OCI-LY7 (cell line): ENCODE measurements at regions not wholly inside any gene's neighbourhood (a gene's known extent, or its start where the extent isn't known, plus 50 kb on each side); places are given as distances from the start of the nearest gene placed in this dataset.

ENCODE experiments used
- BruUV-seq: library from RNA; stranded (reverse); fragments of 400-500 nt; replicated peaks from 2 replicates; lab custom pipeline; 2021; lab: Mats Ljungman, UMichigan
- CTCF ChIA-PET: fragments of 300-600 bp; sonication (Branson Sonifier 250); formaldehyde crosslinking; loops from one replicate; lab custom pipeline; 2022; ENCODE audit warnings: antibody characterized with exemption; ENCODE audit not compliant: unreplicated experiment; lab: Charles Lee
- POLR2A ChIA-PET: fragments of 300-600 bp; sonication (Branson Sonifier 250); formaldehyde crosslinking; loops from one replicate; lab custom pipeline; 2022; ENCODE audit warnings: antibody characterized with exemption; lab: Charles Lee
- DNase-seq: peaks from one replicate; pipeline ENCODE4 v3.0.0-alpha.2; 2015; ENCODE audit warnings: low spot score
- H2AFZ ChIP-seq: fragments of 200-600 bp; sonication (generic), shearing (Covaris generic); 2 replicates; pipeline ENCODE4 v1.6.1; 2014; ENCODE audit warnings: mild to moderate bottlenecking, antibody characterized with exemption, low read length, moderate library complexity
- H3K27ac ChIP-seq: fragments of 200-600 bp; sonication (generic); 2 replicates; pipeline ENCODE4 v1.5.1; 2014; ENCODE audit warnings: mixed run types, low read depth, mild to moderate bottlenecking, moderate library complexity, low read length, inconsistent platforms; ENCODE audit not compliant: poor library complexity, severe bottlenecking
- H3K36me3 ChIP-seq: fragments of 200-600 bp; sonication (generic); 2 replicates; pipeline ENCODE4 v1.6.1; 2014; ENCODE audit warnings: mild to moderate bottlenecking, antibody characterized with exemption, low read length, moderate library complexity, mixed read lengths; ENCODE audit not compliant: insufficient read depth
- H3K4me1 ChIP-seq: fragments of 200-600 bp; sonication (generic); 2 replicates; pipeline ENCODE4 v1.5.1; 2014; ENCODE audit warnings: mild to moderate bottlenecking, low read length; ENCODE audit not compliant: insufficient read depth, poor library complexity, severe bottlenecking
- H3K4me2 ChIP-seq: fragments of 200-600 bp; sonication (generic); 2 replicates; pipeline ENCODE4 v1.6.1; 2014; ENCODE audit warnings: mild to moderate bottlenecking, low read length
- H3K4me3 ChIP-seq: fragments of 200-600 bp; sonication (generic); 2 replicates; pipeline ENCODE4 v1.5.1; 2014; ENCODE audit warnings: mild to moderate bottlenecking, low read depth, low read length; ENCODE audit not compliant: poor library complexity, severe bottlenecking
- H3K79me2 ChIP-seq: fragments of 200-600 bp; sonication (generic); 2 replicates; pipeline ENCODE4 v1.6.1; 2016; ENCODE audit warnings: low read depth, mild to moderate bottlenecking, low read length, moderate library complexity, mixed read lengths; ENCODE audit not compliant: insufficient read depth
- H3K9me2 ChIP-seq: fragments of 200-600 bp; sonication (generic); 2 replicates; pipeline ENCODE4 v1.6.1; 2016; ENCODE audit warnings: mild to moderate bottlenecking, low read length, mixed read lengths; ENCODE audit not compliant: insufficient read depth
- H3K9me3 ChIP-seq: fragments of 200-600 bp; sonication (generic); 2 replicates; pipeline ENCODE4 v1.6.1; 2014; ENCODE audit warnings: mild to moderate bottlenecking, mixed run types, low read length, mixed read lengths
- H4K20me1 ChIP-seq: fragments of 200-600 bp; sonication (generic); 2 replicates; pipeline ENCODE4 v1.6.1; 2014; ENCODE audit warnings: mild to moderate bottlenecking, antibody characterized with exemption, low read length, moderate library complexity, mixed read lengths; ENCODE audit not compliant: insufficient read depth
- CTCF ChIP-seq: fragments of 200-600 bp; sonication (generic); conservative IDR thresholded peaks from 2 replicates; pipeline ENCODE4 v1.5.1; 2014; ENCODE audit warnings: mild to moderate bottlenecking, antibody characterized with exemption, low read length, moderate library complexity, mixed read lengths
- EZH2phosphoT487 ChIP-seq: fragments of 200-600 bp; sonication (generic); IDR thresholded peaks from 2 replicates; pipeline ENCODE4 v1.6.1; 2018; ENCODE audit warnings: low read depth, borderline replicate concordance, mild to moderate bottlenecking, mixed run types, antibody characterized with exemption, low read length, moderate library complexity, mixed read lengths
- intact Hi-C: fragments of 100-400 bp; cut with micrococcal nuclease; formaldehyde crosslinking; loops from one replicate; pipeline ENCODE4 v1.10.0; 2022; ENCODE audit not compliant: unreplicated experiment

DNA sequence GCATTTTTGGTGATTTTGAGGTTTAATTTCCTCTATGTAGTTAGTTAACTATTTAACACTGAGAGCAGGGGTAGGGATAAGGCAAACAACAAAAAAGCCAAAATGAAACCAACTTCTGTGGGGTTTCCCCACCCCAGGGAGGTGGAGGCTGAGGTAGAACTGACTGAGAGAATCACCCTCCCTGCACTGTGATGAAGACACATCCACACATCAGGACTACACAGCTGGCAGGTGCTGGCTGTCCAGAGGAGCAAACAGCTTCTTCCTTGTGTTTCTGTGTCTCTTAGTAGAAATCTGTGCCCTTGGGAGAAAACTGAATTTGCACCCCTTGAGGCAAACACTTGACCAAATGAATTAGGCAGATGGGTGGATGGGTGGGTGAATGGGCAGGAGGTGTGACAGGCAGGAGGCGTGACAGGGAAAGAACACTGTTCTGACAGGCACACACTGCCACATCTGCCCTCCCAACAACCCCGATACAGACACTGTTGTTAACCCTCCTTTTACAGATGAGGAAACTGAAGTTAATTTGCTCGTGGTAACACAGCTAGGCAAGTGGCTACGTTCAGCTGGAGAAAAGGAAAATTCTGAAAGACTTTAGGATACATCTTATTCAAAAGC lies 62.9 kb upstream of the AMZ2 start:
- intact Hi-C loops = loop anchor here (1.0 to 5.0 kb wide), 3 partner anchors 15 to 1392 kb away; partner anchors contain the start of gene PRKAR1A
- Histone ChIP-seq H3K27ac (peak overlapping the region; percentile 90), H4K20me1 (peaks cover 28% of the 10 kb centered on the region; the same call in 1 of the 2 replicates), H3K79me2 (peaks cover 95% of the 10 kb centered on the region), H3K36me3 (peaks cover 82% of the 10 kb centered on the region), H2AFZ (no peak overlapping the region), H3K9me2 (no peaks in the 10 kb centered on the region), H3K4me3 (peak overlapping the region; percentile 75), H3K9me3 (peaks cover 19% of the 10 kb centered on the region), H3K4me2 (peak overlapping the region; percentile 93), H3K4me1 (peaks cover 33% of the 10 kb centered on the region)
- ChIA-PET CTCF (interaction anchor here (1.6 kb wide), 1 partner anchor 15 kb away, joined by 7 read pairs; no protein-coding TSS in a partner anchor), POLR2A (interaction anchor here (1.1 to 5.1 kb wide), 6 partner anchors 8 to 274 kb away, joined by 3 to 48 read pairs (median 4); partner anchors contain the start of gene WIPI1)
- peak; percentile 65 for DNase-seq
- no peak for TF ChIP-seq CTCF
- TF ChIP-seq EZH2phosphoT487 = no peak
- no TSS peak for BruUV-seq

DNA sequence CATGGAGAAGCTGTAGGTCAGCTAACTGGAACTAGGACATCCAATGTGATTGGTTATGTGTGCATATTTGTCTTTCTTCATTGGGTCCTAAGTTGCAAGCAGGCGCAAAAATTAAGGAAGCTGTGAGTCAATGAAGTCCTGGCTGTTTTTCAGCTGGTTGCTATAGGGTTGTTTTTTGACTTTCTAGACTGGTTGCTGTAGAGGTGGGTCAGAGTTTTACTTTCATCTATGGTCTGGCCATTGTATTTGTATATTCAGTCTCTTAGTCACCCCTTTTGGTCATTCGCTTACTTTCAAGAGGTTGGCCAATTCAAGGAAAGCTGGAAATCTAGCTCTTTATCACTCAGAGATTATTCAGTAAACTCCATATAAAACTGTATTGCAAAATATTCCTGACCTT lies 62.0 kb upstream of the AMZ2 start:
- Histone ChIP-seq H3K4me3 (peak overlapping the region; percentile 75), H3K9me3 (peaks cover 24% of the 10 kb centered on the region), H2AFZ (no peak overlapping the region), H3K4me2 (peak overlapping the region; percentile 93), H4K20me1 (peaks cover 28% of the 10 kb centered on the region; the same call in 1 of the 2 replicates), H3K36me3 (peaks cover 89% of the 10 kb centered on the region), H3K9me2 (no peaks in the 10 kb centered on the region), H3K27ac (no peak overlapping the region), H3K79me2 (peaks cover 100% of the 10 kb centered on the region), H3K4me1 (peaks cover 33% of the 10 kb centered on the region)
- no TSS peak for BruUV-seq
- DNase-seq = no peak
- intact Hi-C loops = no loop called here
- no peak for TF ChIP-seq EZH2phosphoT487
- TF ChIP-seq CTCF = 0 out of 2 replicates have a peak, but pooled peaks have one; percentile 29
- ChIA-PET CTCF (interaction anchor here (0.8 to 0.9 kb wide), 3 partner anchors 14 to 273 kb away, joined by 3 read pairs; no protein-coding TSS in a partner anchor), POLR2A (interaction anchor here (0.6 to 2.4 kb wide), 13 partner anchors 8 to 273 kb away, joined by 3 to 8 read pairs (median 3); partner anchors contain the start of genes SLC16A6 and WIPI1)

- Histone ChIP-seq H3K36me3 (peaks cover 100% of the 10 kb centered on the region), H3K9me2 (no peaks in the 10 kb centered on the region), H3K4me1 (peaks cover 22% of the 10 kb centered on the region), H3K79me2 (peaks cover 93% of the 10 kb centered on the region), H3K9me3 (peaks cover 30% of the 10 kb centered on the region), H4K20me1 (peaks cover 14% of the 10 kb centered on the region; the same call in 1 of the 2 replicates), H3K4me3 (no peak overlapping the region), H3K27ac (no peak overlapping the region), H3K4me2 (no peak overlapping the region), H2AFZ (no peak overlapping the region)
- DNase-seq = no peak
- ChIA-PET CTCF (no interaction called here), POLR2A (interaction anchor here (0.9 kb wide), 1 partner anchor 9 kb away, joined by 3 read pairs; no protein-coding TSS in a partner anchor)
- intact Hi-C loops = no loop called here
- TF ChIP-seq CTCF (no peak), EZH2phosphoT487 (no peak)
- BruUV-seq = no TSS peak
Measured at GRCh38 chr17:68190495-68190894, 57.3 kb upstream of the AMZ2 start.
